ENCODE measurements at regions not wholly inside any gene's neighbourhood (a gene's known extent, or its start where the extent isn't known, plus 50 kb on each side); places are given as distances from the start of the nearest gene placed in this dataset.

DNA sequence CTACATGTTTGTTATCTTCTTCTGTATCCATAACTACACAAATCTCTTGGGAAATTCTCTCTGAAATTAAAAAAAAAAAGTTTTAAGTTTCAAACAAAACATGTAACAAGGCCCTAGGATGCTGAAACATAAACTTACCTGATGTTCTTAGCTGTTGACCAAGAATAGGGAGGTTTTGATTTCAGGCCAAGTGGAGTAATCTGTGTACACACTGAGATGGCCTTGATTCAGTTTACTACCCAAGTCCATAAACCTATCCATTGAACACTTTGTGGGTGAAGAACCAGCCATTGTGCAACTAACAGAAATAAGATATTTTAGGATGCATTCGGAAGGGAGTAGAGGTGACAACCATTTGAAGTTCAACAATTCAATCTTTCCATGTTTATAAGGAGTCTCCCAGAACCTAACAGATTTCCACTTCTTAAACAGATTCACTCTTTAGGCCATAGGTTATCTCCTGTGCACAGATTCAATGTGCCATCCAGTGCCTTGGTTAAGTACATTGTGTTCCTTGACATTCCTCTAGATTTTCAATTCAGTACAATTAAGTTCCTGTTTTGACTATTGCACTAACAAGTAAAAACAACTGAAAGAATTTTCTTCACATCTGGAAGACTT is 143.1 kb downstream of the CRPPA start:
- H3K9me2 ChIP-seq (replicated peaks; ENCODE audit: insufficient read depth, low read length) = no peaks in the 10 kb centered on the region
- no peak overlapping the region for H3K4me3 ChIP-seq (ENCODE audit: low read length)
- no peak overlapping the region for H2AFZ ChIP-seq (ENCODE audit: low read length)
- H3F3A ChIP-seq (ENCODE audit: insufficient read depth, low read length) = no peaks in the 10 kb centered on the region
- TF ChIP-seq, protein P1, sequence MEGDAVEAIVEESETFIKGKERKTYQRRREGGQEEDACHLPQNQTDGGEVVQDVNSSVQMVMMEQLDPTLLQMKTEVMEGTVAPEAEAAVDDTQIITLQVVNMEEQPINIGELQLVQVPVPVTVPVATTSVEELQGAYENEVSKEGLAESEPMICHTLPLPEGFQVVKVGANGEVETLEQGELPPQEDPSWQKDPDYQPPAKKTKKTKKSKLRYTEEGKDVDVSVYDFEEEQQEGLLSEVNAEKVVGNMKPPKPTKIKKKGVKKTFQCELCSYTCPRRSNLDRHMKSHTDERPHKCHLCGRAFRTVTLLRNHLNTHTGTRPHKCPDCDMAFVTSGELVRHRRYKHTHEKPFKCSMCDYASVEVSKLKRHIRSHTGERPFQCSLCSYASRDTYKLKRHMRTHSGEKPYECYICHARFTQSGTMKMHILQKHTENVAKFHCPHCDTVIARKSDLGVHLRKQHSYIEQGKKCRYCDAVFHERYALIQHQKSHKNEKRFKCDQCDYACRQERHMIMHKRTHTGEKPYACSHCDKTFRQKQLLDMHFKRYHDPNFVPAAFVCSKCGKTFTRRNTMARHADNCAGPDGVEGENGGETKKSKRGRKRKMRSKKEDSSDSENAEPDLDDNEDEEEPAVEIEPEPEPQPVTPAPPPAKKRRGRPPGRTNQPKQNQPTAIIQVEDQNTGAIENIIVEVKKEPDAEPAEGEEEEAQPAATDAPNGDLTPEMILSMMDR (IDR thresholded peaks at IDR 0.05; ENCODE audit: low read length) = no peak
- TF ChIP-seq EZH2 (optimal IDR thresholded peaks at IDR 0.05; ENCODE audit: low read depth, low read length) (no peak), EZH2phosphoT487 (IDR thresholded peaks at IDR 0.05; ENCODE audit: low read length) (no peak)
- no peaks in the 10 kb centered on the region for H3K36me3 ChIP-seq (replicated peaks; ENCODE audit: insufficient read depth, low read length)
- H3K27ac ChIP-seq (ENCODE audit: low read length) = no peak overlapping the region
- H4K20me1 ChIP-seq (ENCODE audit: insufficient read depth, low read length) = no peaks in the 10 kb centered on the region
- H3K27me3 ChIP-seq (replicated peaks; ENCODE audit: insufficient read depth, low read length) = no peaks in the 10 kb centered on the region
- no peak overlapping the region for H3K4me2 ChIP-seq (ENCODE audit: low read depth, low read length)
- H3K4me1 ChIP-seq (ENCODE audit: low read length) = no peaks in the 10 kb centered on the region
- no peak overlapping the region for H3K9ac ChIP-seq (ENCODE audit: low read length)
- no peaks in the 10 kb centered on the region for H3K79me2 ChIP-seq (ENCODE audit: low read length)
- DNase-seq = no peak
- H3K9me3 ChIP-seq (replicated peaks; ENCODE audit: insufficient read depth, low read length) = no peaks in the 10 kb centered on the region

DNA sequence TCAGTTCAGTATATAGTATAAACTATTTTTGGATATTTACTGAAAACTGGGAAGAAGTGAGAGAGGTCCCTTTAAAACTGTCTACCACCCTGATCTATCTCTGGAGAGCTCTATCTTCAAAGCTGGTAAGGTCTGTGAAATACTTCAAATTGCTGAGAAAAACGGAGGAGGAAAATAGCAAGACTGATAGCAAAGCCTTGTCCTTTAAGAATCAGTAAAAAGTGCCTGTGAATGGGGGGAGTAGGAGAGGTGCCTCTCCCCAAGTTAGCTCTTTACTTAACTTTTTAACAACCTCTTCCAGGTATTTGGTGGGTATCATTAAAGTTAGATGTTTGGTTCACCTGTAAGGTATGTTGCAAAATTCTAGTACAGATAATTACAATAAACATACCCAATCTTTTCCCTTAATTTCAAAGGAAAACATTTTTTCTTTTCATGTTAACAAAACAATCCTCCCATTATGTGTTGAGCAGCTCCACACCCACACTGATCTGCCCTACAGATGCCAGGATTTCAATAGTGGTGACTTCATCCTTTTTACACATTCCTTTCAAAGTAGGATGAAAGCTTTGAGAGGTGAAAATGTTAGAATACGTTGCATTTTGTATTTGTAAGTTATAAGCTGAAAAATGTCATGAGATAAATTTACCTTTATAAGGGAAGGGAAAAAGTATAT is 149.2 kb downstream of the CRPPA start:
- H3K9me3 ChIP-seq (replicated peaks; ENCODE audit: insufficient read depth, low read length) = no peaks in the 10 kb centered on the region
- H3K27ac ChIP-seq (ENCODE audit: low read length) = no peak overlapping the region
- H3K4me1 ChIP-seq (ENCODE audit: low read length) = no peaks in the 10 kb centered on the region
- H3K36me3 ChIP-seq (replicated peaks; ENCODE audit: insufficient read depth, low read length) = no peaks in the 10 kb centered on the region
- H3K27me3 ChIP-seq (replicated peaks; ENCODE audit: insufficient read depth, low read length) = no peaks in the 10 kb centered on the region
- no peak overlapping the region for H3K9ac ChIP-seq (ENCODE audit: low read length)
- no peaks in the 10 kb centered on the region for H4K20me1 ChIP-seq (ENCODE audit: insufficient read depth, low read length)
- no peaks in the 10 kb centered on the region for H3K79me2 ChIP-seq (ENCODE audit: low read length)
- DNase-seq = no peak
- H2AFZ ChIP-seq (ENCODE audit: low read length) = no peak overlapping the region
- H3K4me3 ChIP-seq (ENCODE audit: low read length) = no peak overlapping the region
- no peaks in the 10 kb centered on the region for H3K9me2 ChIP-seq (replicated peaks; ENCODE audit: insufficient read depth, low read length)
- no peak overlapping the region for H3K4me2 ChIP-seq (ENCODE audit: low read depth, low read length)
- no peaks in the 10 kb centered on the region for H3F3A ChIP-seq (ENCODE audit: insufficient read depth, low read length)
- TF ChIP-seq EZH2 (optimal IDR thresholded peaks at IDR 0.05; ENCODE audit: low read depth, low read length) = no peak
- TF ChIP-seq EZH2phosphoT487 (IDR thresholded peaks at IDR 0.05; ENCODE audit: low read length) = no peak
- TF ChIP-seq, protein P1 (IDR thresholded peaks at IDR 0.05; ENCODE audit: low read length) = no peak

GRCh38 chr7:16271355-16271915 is 149.9 kb downstream of the CRPPA start:
- Histone ChIP-seq H3K4me2 (ENCODE audit: low read depth, low read length) (no peak overlapping the region), H3K27me3 (replicated peaks; ENCODE audit: insufficient read depth, low read length) (no peaks in the 10 kb centered on the region), H2AFZ (ENCODE audit: low read length) (no peak overlapping the region), H3F3A (ENCODE audit: insufficient read depth, low read length) (no peaks in the 10 kb centered on the region), H3K9me3 (replicated peaks; ENCODE audit: insufficient read depth, low read length) (no peaks in the 10 kb centered on the region), H3K4me3 (ENCODE audit: low read length) (no peak overlapping the region), H3K9ac (ENCODE audit: low read length) (no peak overlapping the region), H3K4me1 (ENCODE audit: low read length) (no peaks in the 10 kb centered on the region), H3K36me3 (replicated peaks; ENCODE audit: insufficient read depth, low read length) (no peaks in the 10 kb centered on the region), H3K9me2 (replicated peaks; ENCODE audit: insufficient read depth, low read length) (no peaks in the 10 kb centered on the region), H3K79me2 (ENCODE audit: low read length) (no peaks in the 10 kb centered on the region), H4K20me1 (ENCODE audit: insufficient read depth, low read length) (no peaks in the 10 kb centered on the region), H3K27ac (ENCODE audit: low read length) (no peak overlapping the region)
- DNase-seq = no peak
- TF ChIP-seq EZH2phosphoT487 (IDR thresholded peaks at IDR 0.05; ENCODE audit: low read length) (no peak), EZH2 (optimal IDR thresholded peaks at IDR 0.05; ENCODE audit: low read depth, low read length) (no peak)
- TF ChIP-seq, protein P1 (IDR thresholded peaks at IDR 0.05; ENCODE audit: low read length) = no peak

Data from MM.1S (cell line).